ENCODE measurements at regions not wholly inside any gene's neighbourhood (a gene's known extent, or its start where the extent isn't known, plus 50 kb on each side); places are given as distances from the start of the nearest gene placed in this dataset.

GRCh38 chr2:138275881-138276280 is 225.7 kb upstream of the SPOPL start:
- ChIA-PET POLR2A (no interaction called here), CTCF (interaction anchor here (0.9 kb wide), 1 partner anchor 11 kb away, joined by 3 read pairs; no protein-coding TSS in a partner anchor)
- H3K27me3 ChIP-seq (ENCODE audit: control insufficient read depth, insufficient read depth, low read length) = no peaks in the 10 kb centered on the region
- H3K36me3 ChIP-seq (ENCODE audit: control insufficient read depth, insufficient read depth, low read length) = no peaks in the 10 kb centered on the region
- no peak for TF ChIP-seq CTCF (IDR thresholded peaks at IDR 0.05; ENCODE audit: insufficient read depth, low read depth, low read length)
- no peak overlapping the region for H3K4me3 ChIP-seq (ENCODE audit: low read depth, low read length)
- no peak for DNase-seq (ENCODE audit: low read depth)

- H3K27me3 ChIP-seq (ENCODE audit: control insufficient read depth, insufficient read depth, low read length) = no peaks in the 10 kb centered on the region
- no peak overlapping the region for H3K4me3 ChIP-seq (ENCODE audit: low read depth, low read length)
- POLR2A ChIA-PET = no interaction called here
- no peak for DNase-seq (ENCODE audit: low read depth)
- no peaks in the 10 kb centered on the region for H3K36me3 ChIP-seq (ENCODE audit: control insufficient read depth, insufficient read depth, low read length)
- TF ChIP-seq CTCF (IDR thresholded peaks at IDR 0.05; ENCODE audit: insufficient read depth, low read depth, low read length) = no peak
- CTCF ChIA-PET = interaction anchor here (0.9 kb wide), 1 partner anchor 11 kb away, joined by 3 read pairs; no protein-coding TSS in a partner anchor
Measured at GRCh38 chr2:138276339-138276738, 225.2 kb upstream of the SPOPL start.

GRCh38 chr2:138277062-138277461 is 224.5 kb upstream of the SPOPL start:
- no peak for TF ChIP-seq CTCF (IDR thresholded peaks at IDR 0.05; ENCODE audit: insufficient read depth, low read depth, low read length)
- CTCF ChIA-PET = no interaction called here
- POLR2A ChIA-PET = no interaction called here

GRCh38 chr2:138279871-138280270 is 221.7 kb upstream of the SPOPL start:
- TF ChIP-seq CTCF (IDR thresholded peaks at IDR 0.05; ENCODE audit: insufficient read depth, low read depth, low read length) = no peak
- ChIA-PET POLR2A (no interaction called here), CTCF (interaction anchor here (1.2 kb wide), 1 partner anchor 8 kb away, joined by 3 read pairs; no protein-coding TSS in a partner anchor)
- Histone ChIP-seq H3K27me3 (ENCODE audit: control insufficient read depth, insufficient read depth, low read length) (no peaks in the 10 kb centered on the region), H3K4me3 (ENCODE audit: low read depth, low read length) (no peak overlapping the region), H3K36me3 (ENCODE audit: control insufficient read depth, insufficient read depth, low read length) (no peaks in the 10 kb centered on the region)
- no peak for DNase-seq (ENCODE audit: low read depth)

More at GRCh38 chr2:138277062-138277461, 224.5 kb upstream of the SPOPL start:
- DNase-seq (ENCODE audit: low read depth) = no peak
- no peak overlapping the region for H3K4me3 ChIP-seq (ENCODE audit: low read depth, low read length)
- no peaks in the 10 kb centered on the region for H3K36me3 ChIP-seq (ENCODE audit: control insufficient read depth, insufficient read depth, low read length)
- no peaks in the 10 kb centered on the region for H3K27me3 ChIP-seq (ENCODE audit: control insufficient read depth, insufficient read depth, low read length)

GRCh38 chr2:138280999-138281695 is 220.4 kb upstream of the SPOPL start:
- ChIA-PET POLR2A (no interaction called here), CTCF (no interaction called here)
- Histone ChIP-seq H3K36me3 (ENCODE audit: control insufficient read depth, insufficient read depth, low read length) (no peaks in the 10 kb centered on the region), H3K4me3 (ENCODE audit: low read depth, low read length) (no peak overlapping the region), H3K27me3 (ENCODE audit: control insufficient read depth, insufficient read depth, low read length) (no peaks in the 10 kb centered on the region)
- DNase-seq (ENCODE audit: low read depth) = no peak
- no peak for TF ChIP-seq CTCF (IDR thresholded peaks at IDR 0.05; ENCODE audit: insufficient read depth, low read depth, low read length)

Measured in BJ (cell line).